Erythroblast (primary cell): ENCODE measurements at regions not wholly inside any gene's neighbourhood (a gene's known extent, or its start where the extent isn't known, plus 50 kb on each side); places are given as distances from the start of the nearest gene placed in this dataset.

Experiments used
- GATA1 ChIP-seq: IDR thresholded peaks from 2 replicates; pipeline ENCODE4 v1.6.1; 2011; ENCODE audit warnings: low read depth, mild to moderate bottlenecking, control low read depth, low read length, moderate library complexity
- POLR2A ChIP-seq: IDR thresholded peaks from 2 replicates; pipeline ENCODE4 v1.6.1; 2011; ENCODE audit warnings: mild to moderate bottlenecking, low read length

DNA sequence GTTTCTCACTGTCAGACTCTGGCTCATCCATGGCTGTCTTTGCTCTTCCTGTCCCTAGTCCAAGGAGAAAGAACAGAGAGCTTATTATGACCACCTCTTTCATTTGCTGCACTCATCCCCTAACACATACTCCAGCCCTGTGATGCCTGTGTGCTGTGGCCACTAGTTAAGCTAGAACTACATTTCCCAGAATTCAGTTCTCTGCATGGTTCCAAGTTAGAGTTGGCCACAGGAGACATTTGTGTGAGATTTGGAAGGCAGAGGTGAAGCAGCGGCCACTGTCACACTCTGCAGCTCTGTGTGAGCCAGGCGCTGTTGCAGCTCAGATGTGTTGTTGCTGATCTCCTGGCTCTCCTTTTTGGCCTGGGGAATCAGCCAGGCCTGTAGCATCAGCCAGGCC is 188.2 kb upstream of the ATP6AP2 start:
- no peak for TF ChIP-seq POLR2A
- TF ChIP-seq GATA1 = no peak
